COLO829 (cell line): ENCODE measurements at regions not wholly inside any gene's neighbourhood (a gene's known extent, or its start where the extent isn't known, plus 50 kb on each side); places are given as distances from the start of the nearest gene placed in this dataset.

Source experiments
- DNase-seq: peaks from one replicate; pipeline ENCODE4 v3.0.0; 2012; ENCODE audit warnings: low spot score

GRCh38 chr12:97181571-97182265 lies 274.7 kb downstream of the NEDD1 start:
- DNase-seq = no peak

- no peak for DNase-seq
Measured at GRCh38 chr12:97182769-97183168, 275.7 kb downstream of the NEDD1 start.

- no peak for DNase-seq
Measured at GRCh38 chr12:97184127-97184773, 277.2 kb downstream of the NEDD1 start.

GRCh38 chr12:97185567-97185966 lies 277.0 kb upstream of the RMST start:
- DNase-seq = no peak

- no peak for DNase-seq
Measured at GRCh38 chr12:97194546-97194945, 268.1 kb upstream of the RMST start.

GRCh38 chr12:97200181-97200580 lies 262.4 kb upstream of the RMST start:
- no peak for DNase-seq

GRCh38 chr12:97203408-97203807 lies 259.2 kb upstream of the RMST start:
- no peak for DNase-seq

GRCh38 chr12:97209997-97210396 lies 252.6 kb upstream of the RMST start:
- DNase-seq = no peak

GRCh38 chr12:97211416-97211930 lies 251.1 kb upstream of the RMST start:
- no peak for DNase-seq

- no peak for DNase-seq
Measured at GRCh38 chr12:97216848-97217247, 245.8 kb upstream of the RMST start.

- no peak for DNase-seq
Measured at GRCh38 chr12:97222391-97222790, 240.2 kb upstream of the RMST start.

- DNase-seq = no peak
Measured at GRCh38 chr12:97223419-97223818, 239.2 kb upstream of the RMST start.

- no peak for DNase-seq
Measured at GRCh38 chr12:97229004-97229403, 233.6 kb upstream of the RMST start.

- no peak for DNase-seq
Measured at GRCh38 chr12:97235102-97235501, 227.5 kb upstream of the RMST start.

- no peak for DNase-seq
Measured at GRCh38 chr12:97246368-97246767, 216.2 kb upstream of the RMST start.

- no peak for DNase-seq
Measured at GRCh38 chr12:97250483-97250882, 212.1 kb upstream of the RMST start.

GRCh38 chr12:97257726-97258125 lies 204.9 kb upstream of the RMST start:
- DNase-seq = no peak

- no peak for DNase-seq
Measured at GRCh38 chr12:97259098-97259497, 203.5 kb upstream of the RMST start.

GRCh38 chr12:97260786-97261185 lies 201.8 kb upstream of the RMST start:
- no peak for DNase-seq

- no peak for DNase-seq
Measured at GRCh38 chr12:97267166-97267565, 195.4 kb upstream of the RMST start.

GRCh38 chr12:97267594-97268202 lies 194.9 kb upstream of the RMST start:
- DNase-seq = no peak

- DNase-seq = no peak
Measured at GRCh38 chr12:97272471-97272870, 190.1 kb upstream of the RMST start.

- no peak for DNase-seq
Measured at GRCh38 chr12:97274386-97274785, 188.2 kb upstream of the RMST start.
